Mucosa of descending colon (tissue), 3 donors: ENCODE measurements at regions not wholly inside any gene's neighbourhood (a gene's known extent, or its start where the extent isn't known, plus 50 kb on each side); places are given as distances from the start of the nearest gene placed in this dataset.
"Not testable (repeated sequence)": the region's sequence is repeated elsewhere in the genome, so short reads cannot be mapped to it uniquely, and the experiment has no call there.

ENCODE experiments used
- ATAC-seq: fragments of 200-7000 bp; cut with Tn5 transposase; one replicate; pipeline ENCODE4 v1.9.1; 2020; ENCODE audit warnings: mild to moderate bottlenecking, moderate library complexity
- DNase-seq, 3 donors: peaks; one replicate each; pipeline ENCODE4 v3.0.0-alpha.2; 2020
- H3K36me3 ChIP-seq: fragments of 200-600 bp; one replicate; pipeline ENCODE4 v1.8.0; 2021; ENCODE audit warnings: low read depth, mild to moderate bottlenecking
- H3K4me1 ChIP-seq: fragments of 200-600 bp; one replicate; pipeline ENCODE4 v1.8.0; 2021; ENCODE audit warnings: low read depth, mild to moderate bottlenecking
- H3K4me3 ChIP-seq: fragments of 200-600 bp; one replicate; pipeline ENCODE4 v1.8.0; 2021; ENCODE audit warnings: mild to moderate bottlenecking
- H3K9me3 ChIP-seq: fragments of 200-600 bp; one replicate; pipeline ENCODE4 v1.8.0; 2021; ENCODE audit warnings: mild to moderate bottlenecking
- CTCF ChIP-seq: fragments of 200-600 bp; IDR thresholded peaks from one replicate; pipeline ENCODE4 v1.8.0; 2022; ENCODE audit warnings: antibody characterized with exemption, mild to moderate bottlenecking
- intact Hi-C, 2 donors: fragments of 100-400 bp; cut with DNase I in 1 of 2; cut with micrococcal nuclease in 1 of 2; formaldehyde crosslinking; loops; one replicate each; pipeline versions ENCODE4 v1.11.0 to v1.11.1; 2022; cut with DNase I, micrococcal nuclease
- donor health status: DM: no; HTN: no; CAD: no; lungs with moderate emphysema.
- donor health status: DM: no; HTN: no; CAD: no.
- donor health status: DM: no; HTN: yes; CAD: no.

DNA sequence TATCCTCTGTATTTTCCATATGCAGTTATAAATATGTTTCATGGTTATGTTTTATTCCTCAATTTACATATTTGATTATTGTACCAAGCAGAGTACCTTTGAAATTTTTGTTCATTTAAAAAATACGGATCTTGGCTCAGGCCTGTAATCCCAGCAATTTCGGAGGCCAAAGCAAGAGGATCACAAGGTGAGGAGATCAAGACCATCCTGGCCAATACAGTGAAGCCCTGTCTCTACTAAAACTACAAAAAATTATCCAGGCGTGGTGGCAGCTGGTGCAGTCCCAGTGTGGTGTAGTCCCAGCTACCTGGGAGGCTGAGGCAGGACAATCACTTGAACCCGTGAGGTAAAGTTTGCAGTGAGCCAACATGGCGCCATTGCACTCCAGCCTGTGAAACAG lies 251.2 kb upstream of the TPTE start:
- intact Hi-C loops, H3K36me3 ChIP-seq, H3K4me3 ChIP-seq, H3K4me1 ChIP-seq, ATAC-seq, DNase-seq: not testable (repeated sequence)
- peaks cover 13% of the 10 kb centered on the region for H3K9me3 ChIP-seq

DNA sequence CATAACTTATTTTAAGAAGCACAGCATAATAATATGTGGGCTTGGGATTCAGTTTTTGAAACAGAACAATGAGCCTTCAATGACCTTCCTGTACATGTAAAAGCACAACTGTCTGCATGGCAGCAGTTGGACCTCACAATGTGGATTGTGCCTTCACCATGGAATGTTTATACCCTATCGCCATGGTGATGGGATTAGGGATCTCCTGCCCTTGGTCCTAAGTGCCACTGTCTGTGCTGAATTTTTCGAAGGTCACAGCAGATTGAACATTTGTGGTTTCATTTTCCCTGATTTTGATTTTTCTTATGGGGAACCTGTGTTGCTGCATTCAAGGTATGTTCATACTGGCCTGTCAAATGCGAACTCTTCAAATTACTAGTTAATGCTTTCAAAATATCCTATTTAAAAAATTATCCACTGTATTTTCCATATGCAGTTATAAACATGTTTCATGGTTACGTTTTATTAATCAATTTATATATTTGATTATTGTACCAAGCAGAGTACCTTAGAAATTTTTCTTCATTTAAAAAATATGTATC lies 249.6 kb upstream of the TPTE start:
- H3K36me3 ChIP-seq, intact Hi-C loops, H3K4me3 ChIP-seq, H3K4me1 ChIP-seq, DNase-seq, ATAC-seq: not testable (repeated sequence)
- peaks cover 13% of the 10 kb centered on the region for H3K9me3 ChIP-seq

DNA sequence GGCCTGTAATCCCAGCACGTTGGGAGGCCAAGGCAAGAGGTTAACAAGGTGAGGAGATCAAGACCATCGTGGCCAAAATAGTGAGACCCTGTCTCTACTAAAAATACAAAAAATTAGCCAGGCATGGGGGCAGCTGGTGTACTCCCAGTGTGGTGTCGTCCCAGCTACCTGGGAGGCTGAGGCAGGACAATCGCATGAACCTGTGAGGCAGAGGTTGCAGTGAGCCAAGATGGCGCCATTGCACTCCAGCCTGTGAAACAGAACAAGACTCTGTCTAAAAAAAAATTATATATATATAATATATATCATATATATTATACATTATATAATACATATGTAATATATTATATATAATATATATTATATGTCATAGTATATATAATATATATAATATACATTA lies 249.2 kb upstream of the TPTE start:
- Histone ChIP-seq H3K4me3 (no peak overlapping the region), H3K9me3 (peaks cover 13% of the 10 kb centered on the region), H3K36me3 (no peaks in the 10 kb centered on the region), H3K4me1 (no peaks in the 10 kb centered on the region)
- DNase-seq, result peak in 1 of 3 donors; percentile 12
- intact Hi-C loops, result no loop called here
- TF ChIP-seq CTCF, result no peak
- no peak for ATAC-seq

- TF ChIP-seq CTCF, result no peak
- H3K9me3 ChIP-seq, result peaks cover 13% of the 10 kb centered on the region
- intact Hi-C loops, result no loop called here
- H3K4me1 ChIP-seq, result no peaks in the 10 kb centered on the region
- ATAC-seq, result no peak
- H3K4me3 ChIP-seq, result no peak overlapping the region
- DNase-seq, result no peak
- H3K36me3 ChIP-seq, result no peaks in the 10 kb centered on the region
Observed at GRCh38 chr21:10273196-10273595, 248.2 kb upstream of the TPTE start.

GRCh38 chr21:10273794-10274338 lies 247.5 kb upstream of the TPTE start:
- ATAC-seq, H3K4me1 ChIP-seq, DNase-seq, intact Hi-C loops, H3K36me3 ChIP-seq, H3K4me3 ChIP-seq: not testable (repeated sequence)
- peaks cover 13% of the 10 kb centered on the region for H3K9me3 ChIP-seq
